ENCODE measurements at regions not wholly inside any gene's neighbourhood (a gene's known extent, or its start where the extent isn't known, plus 50 kb on each side); places are given as distances from the start of the nearest gene placed in this dataset.

GRCh38 chr5:96293966-96294883 is 138.8 kb downstream of the PCSK1 start (continued):
- TF ChIP-seq USF2 (IDR thresholded peaks at IDR 0.05; ENCODE audit: low read length) (no peak), RBBP5 (IDR thresholded peaks at IDR 0.05; ENCODE audit: borderline replicate concordance, low read depth, low read length) (no peak), PHF8 (conservative IDR thresholded peaks at IDR 0.05; ENCODE audit: low read depth, low read length) (no peak), TEAD4 (IDR thresholded peaks at IDR 0.05; ENCODE audit: low read depth, low read length) (no peak), CTBP2 (IDR thresholded peaks at IDR 0.05; ENCODE audit: borderline replicate concordance, insufficient read depth, insufficient read length, low read length) (no peak), TCF12 (IDR thresholded peaks at IDR 0.05; ENCODE audit: low read depth, low read length) (no peak), BCL11A (IDR thresholded peaks at IDR 0.05; ENCODE audit: low read depth in 2 of 2, low read length in 2 of 2) (no peak)

Measured in H1 (cell line).